Kasumi-1 (cell line): ENCODE measurements at regions not wholly inside any gene's neighbourhood (a gene's known extent, or its start where the extent isn't known, plus 50 kb on each side); places are given as distances from the start of the nearest gene placed in this dataset.
"Not testable (repeated sequence)": the region's sequence is repeated elsewhere in the genome, so short reads cannot be mapped to it uniquely, and the experiment has no call there.

Experiments used
- DNase-seq, 2 experiments: peaks; one replicate each; lab custom pipeline; 2025; lab: John Stamatoyannopoulos, UW

GRCh38 chr16:19980632-19981265 lies 92.9 kb downstream of the GPR139 start:
- DNase-seq, result no peak

- no peak for DNase-seq
Measured at GRCh38 chr16:19979638-19980037, 94.1 kb downstream of the GPR139 start.

GRCh38 chr16:19974607-19975006 lies 90.0 kb upstream of the GPRC5B start:
- DNase-seq, result no peak

GRCh38 chr16:19972111-19972510 lies 87.5 kb upstream of the GPRC5B start:
- no peak for DNase-seq

- no peak for DNase-seq
Measured at GRCh38 chr16:19968891-19969683, 84.4 kb upstream of the GPRC5B start.

- peak; percentile 9 to 11 for DNase-seq
Measured at GRCh38 chr16:19967963-19968362, 83.3 kb upstream of the GPRC5B start.

GRCh38 chr16:19967561-19967960 lies 82.9 kb upstream of the GPRC5B start:
- DNase-seq, result peak; percentile 33 to 46

- no peak for DNase-seq
Measured at GRCh38 chr16:19963301-19963700, 78.7 kb upstream of the GPRC5B start.

- no peak for DNase-seq
Measured at GRCh38 chr16:19960183-19960582, 75.5 kb upstream of the GPRC5B start.

- DNase-seq, result no peak
Measured at GRCh38 chr16:19959736-19960135, 75.1 kb upstream of the GPRC5B start.

GRCh38 chr16:19955896-19956295 lies 71.2 kb upstream of the GPRC5B start:
- DNase-seq, result not testable (repeated sequence)

GRCh38 chr16:19955084-19955483 lies 70.4 kb upstream of the GPRC5B start:
- not testable (repeated sequence) for DNase-seq

- DNase-seq, result no peak
Measured at GRCh38 chr16:19948186-19949104, 63.8 kb upstream of the GPRC5B start.

GRCh38 chr16:19945934-19946333 lies 61.3 kb upstream of the GPRC5B start:
- no peak for DNase-seq

- DNase-seq, result no peak
Measured at GRCh38 chr16:19940195-19940594, 55.5 kb upstream of the GPRC5B start.

GRCh38 chr16:19939553-19939952 lies 54.9 kb upstream of the GPRC5B start:
- DNase-seq, result no peak

GRCh38 chr16:19938536-19938935 lies 53.9 kb upstream of the GPRC5B start:
- DNase-seq, result no peak

GRCh38 chr16:19936441-19936840 lies 51.8 kb upstream of the GPRC5B start:
- DNase-seq, result no peak

GRCh38 chr16:19935694-19936093 lies 51.0 kb upstream of the GPRC5B start:
- DNase-seq, result no peak
